H1 (cell line): ENCODE measurements at regions not wholly inside any gene's neighbourhood (a gene's known extent, or its start where the extent isn't known, plus 50 kb on each side); places are given as distances from the start of the nearest gene placed in this dataset.

Source experiments
- BRCA1 ChIP-seq: IDR thresholded peaks from 2 replicates; pipeline ENCODE4 v1.6.1; 2012; ENCODE audit warnings: low read depth, low read length, improper control_type of control experiment
- CHD7 ChIP-seq: fragments of 300-600 bp; sonication (generic); IDR thresholded peaks from 2 replicates; pipeline ENCODE4 v1.7.1; 2012; ENCODE audit warnings: low read length, moderate library complexity, mild to moderate bottlenecking, inconsistent platforms; ENCODE audit not compliant: insufficient replicate concordance
- FOSL1 ChIP-seq: IDR thresholded peaks from 2 replicates; pipeline ENCODE4 v1.6.1; 2011; ENCODE audit warnings: mild to moderate bottlenecking, low read depth, low read length, moderate library complexity; ENCODE audit not compliant: insufficient read depth
- HDAC6 ChIP-seq: IDR thresholded peaks from one replicate; pipeline ENCODE4 v1.7.1; 2012; ENCODE audit warnings: low read depth, mild to moderate bottlenecking, inconsistent platforms, low read length, moderate library complexity
- NANOG ChIP-seq: IDR thresholded peaks from 2 replicates; pipeline ENCODE4 v1.6.1; 2011; ENCODE audit warnings: low read length, low read depth, mild to moderate bottlenecking, inconsistent platforms; ENCODE audit not compliant: insufficient read depth, poor library complexity, severe bottlenecking
- NRF1 ChIP-seq: IDR thresholded peaks from 2 replicates; pipeline ENCODE4 v1.6.1; 2011; ENCODE audit warnings: mild to moderate bottlenecking, low read depth, low read length, improper control_type of control experiment
- RBBP5 ChIP-seq: IDR thresholded peaks from 2 replicates; pipeline ENCODE4 v1.7.1; 2012; ENCODE audit warnings: low read depth, mild to moderate bottlenecking, inconsistent platforms, low read length, moderate library complexity, borderline replicate concordance
- RXRA ChIP-seq: IDR thresholded peaks from 2 replicates; pipeline ENCODE4 v1.6.1; 2011; ENCODE audit warnings: low read depth, mild to moderate bottlenecking, low read length, moderate library complexity; ENCODE audit not compliant: insufficient read depth
- SAP30 ChIP-seq: fragments of 300-600 bp; sonication (generic); IDR thresholded peaks from 2 replicates; pipeline ENCODE4 v1.7.1; 2012; ENCODE audit warnings: low read length, moderate library complexity, mild to moderate bottlenecking, inconsistent platforms; ENCODE audit not compliant: insufficient read depth, insufficient replicate concordance
- SIRT6 ChIP-seq: IDR thresholded peaks from one replicate; pipeline ENCODE4 v1.7.1; 2012; ENCODE audit warnings: low read length, inconsistent platforms

- TF ChIP-seq CHD7 (no peak), RXRA (no peak), HDAC6 (no peak), NRF1 (no peak), NANOG (no peak), SIRT6 (no peak), SAP30 (no peak), RBBP5 (no peak), FOSL1 (no peak), BRCA1 (no peak)
Measured at GRCh38 chr3:44099566-44100297, 142.0 kb upstream of the TOPAZ1 start (continued).
